GM21737 (cell line): ENCODE measurements at regions not wholly inside any gene's neighbourhood (a gene's known extent, or its start where the extent isn't known, plus 50 kb on each side); places are given as distances from the start of the nearest gene placed in this dataset.
"Not testable (repeated sequence)": the region's sequence is repeated elsewhere in the genome, so short reads cannot be mapped to it uniquely, and the experiment has no call there.

ENCODE experiments used
- ATAC-seq: cut with Tn5 transposase; IDR thresholded peaks from one replicate; pipeline ENCODE4 v1.9.1; 2021; ENCODE audit warnings: mild to moderate bottlenecking, moderate library complexity; ENCODE audit not compliant: unreplicated experiment

GRCh38 chr2:175872721-175873120 lies 129.3 kb downstream of the LNPK start:
- no peak for ATAC-seq

DNA sequence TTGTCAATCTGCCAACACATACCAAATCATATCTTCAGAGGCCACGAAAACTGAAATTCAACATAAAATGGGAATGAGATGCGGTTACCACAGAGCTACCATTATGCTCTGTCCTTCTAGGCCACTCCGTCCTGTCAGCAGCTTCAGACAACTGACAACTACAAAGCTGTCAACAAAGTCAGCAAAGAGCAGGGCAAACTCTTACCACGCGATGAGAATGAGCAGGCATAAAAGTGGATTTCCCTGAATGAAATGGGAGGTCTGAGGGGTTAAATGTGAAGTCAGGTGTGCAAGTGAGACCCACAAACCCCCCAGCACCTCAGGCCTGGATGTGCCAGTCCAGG lies 130.1 kb downstream of the LNPK start:
- no peak for ATAC-seq

- ATAC-seq: no peak
Observed at GRCh38 chr2:175871331-175872004, 130.6 kb downstream of the LNPK start.

GRCh38 chr2:175865716-175866115 lies 136.4 kb downstream of the LNPK start:
- no peak for ATAC-seq

GRCh38 chr2:175864137-175864850 lies 137.8 kb downstream of the LNPK start:
- ATAC-seq: no peak

DNA sequence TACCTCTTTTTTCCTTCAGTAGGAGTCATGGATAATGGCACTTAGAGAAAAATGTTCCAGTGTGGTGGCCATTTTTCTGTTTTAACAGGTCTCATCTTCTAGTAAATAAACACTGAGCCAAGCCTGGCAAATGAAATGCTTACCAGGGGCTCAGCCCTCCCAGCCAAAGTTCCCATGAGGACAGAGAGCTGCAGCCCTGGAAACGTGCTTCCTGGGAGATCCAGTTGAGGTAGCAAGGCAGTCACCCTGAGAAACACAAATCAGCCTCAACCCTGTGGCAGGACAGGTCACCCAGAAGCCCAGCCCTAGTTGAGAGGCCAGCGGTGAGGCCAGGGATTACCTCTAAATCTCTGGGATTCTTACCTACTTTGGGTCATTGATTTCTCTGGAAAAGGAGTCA lies 140.1 kb downstream of the LNPK start:
- no peak for ATAC-seq

DNA sequence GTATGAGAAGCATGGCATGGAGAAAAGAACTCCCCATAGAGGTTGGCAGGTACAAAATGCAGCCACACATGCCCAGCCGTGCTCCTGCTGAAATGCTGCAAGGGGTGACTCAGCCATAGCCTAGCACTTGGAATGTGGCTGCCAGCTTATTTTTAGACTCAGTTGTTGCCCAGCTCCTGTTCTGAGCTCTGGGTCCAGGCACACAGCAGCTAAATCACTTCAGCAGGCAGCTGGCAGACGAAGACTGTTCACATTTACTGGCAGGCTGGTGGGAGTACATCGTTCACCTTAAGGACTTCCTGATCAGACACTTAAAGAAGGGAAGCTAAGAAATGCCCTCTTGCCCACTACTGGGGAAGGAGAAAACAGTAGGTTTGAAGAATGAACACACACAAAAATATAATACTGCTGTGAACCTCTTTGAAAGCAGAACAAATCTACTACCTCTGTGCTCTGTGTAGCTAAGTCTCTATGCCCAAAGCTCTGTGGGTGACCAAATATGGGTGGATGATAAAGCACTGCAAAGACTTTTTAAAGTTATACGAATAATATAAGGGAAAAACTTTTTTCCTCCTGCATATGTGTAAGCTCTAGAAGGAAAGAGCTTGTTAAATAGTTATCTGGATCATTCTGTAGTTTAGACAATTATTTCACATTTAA lies 146.1 kb downstream of the LNPK start:
- ATAC-seq: no peak

- ATAC-seq: no peak
Observed at GRCh38 chr2:175855236-175855635, 146.8 kb downstream of the LNPK start.

DNA sequence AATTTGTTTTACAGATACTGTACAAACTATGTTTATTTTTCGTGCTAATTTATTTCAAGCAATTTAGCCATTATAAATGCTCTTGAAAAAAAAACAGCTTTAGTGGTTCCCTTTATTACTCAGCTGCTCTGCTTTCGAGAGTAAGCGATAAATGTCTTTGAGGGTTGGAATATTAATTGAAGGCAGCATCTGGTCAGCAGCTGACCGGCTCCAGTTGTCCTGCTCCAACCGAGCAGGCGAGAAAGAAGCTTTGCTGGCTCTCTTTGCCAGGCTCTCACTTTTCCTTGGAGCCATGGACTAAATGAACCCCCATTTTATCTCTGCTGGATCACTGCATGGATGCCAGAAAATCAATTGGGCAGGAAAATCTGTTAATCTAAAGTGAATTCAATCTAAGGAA lies 147.4 kb downstream of the LNPK start:
- ATAC-seq: no peak

DNA sequence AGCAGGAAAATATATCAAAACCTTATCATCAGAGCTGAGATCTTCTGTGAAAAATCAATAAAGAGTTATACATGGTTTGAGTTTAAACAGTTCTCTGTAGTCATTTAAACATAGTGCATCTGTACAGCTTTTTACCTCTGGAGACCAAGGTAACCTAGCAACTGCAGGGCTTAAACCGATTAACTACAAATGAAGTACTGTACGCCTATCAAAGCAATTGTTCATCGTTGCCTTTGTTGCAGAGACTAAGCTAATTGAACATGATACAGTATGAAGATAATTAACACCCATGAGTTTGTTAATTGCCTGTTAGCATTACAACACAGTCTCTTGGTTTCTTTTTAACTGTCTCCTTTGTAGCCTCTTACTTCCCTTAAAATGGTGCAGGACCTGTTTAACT lies 147.9 kb downstream of the LNPK start:
- ATAC-seq: no peak

DNA sequence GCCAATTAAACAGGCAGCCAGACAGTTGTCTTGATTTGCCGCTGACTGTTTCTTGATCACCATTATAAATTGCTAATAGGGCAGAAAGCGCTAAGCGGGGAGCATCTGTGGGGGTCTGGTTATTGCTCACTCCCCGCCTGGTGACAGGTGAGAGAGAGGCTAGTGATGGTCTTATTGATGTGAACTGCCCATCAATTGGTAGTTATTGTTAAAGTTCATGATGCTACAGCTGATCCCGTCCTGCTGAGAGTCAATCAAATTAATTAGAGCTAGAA lies 148.5 kb downstream of the LNPK start:
- no peak for ATAC-seq

DNA sequence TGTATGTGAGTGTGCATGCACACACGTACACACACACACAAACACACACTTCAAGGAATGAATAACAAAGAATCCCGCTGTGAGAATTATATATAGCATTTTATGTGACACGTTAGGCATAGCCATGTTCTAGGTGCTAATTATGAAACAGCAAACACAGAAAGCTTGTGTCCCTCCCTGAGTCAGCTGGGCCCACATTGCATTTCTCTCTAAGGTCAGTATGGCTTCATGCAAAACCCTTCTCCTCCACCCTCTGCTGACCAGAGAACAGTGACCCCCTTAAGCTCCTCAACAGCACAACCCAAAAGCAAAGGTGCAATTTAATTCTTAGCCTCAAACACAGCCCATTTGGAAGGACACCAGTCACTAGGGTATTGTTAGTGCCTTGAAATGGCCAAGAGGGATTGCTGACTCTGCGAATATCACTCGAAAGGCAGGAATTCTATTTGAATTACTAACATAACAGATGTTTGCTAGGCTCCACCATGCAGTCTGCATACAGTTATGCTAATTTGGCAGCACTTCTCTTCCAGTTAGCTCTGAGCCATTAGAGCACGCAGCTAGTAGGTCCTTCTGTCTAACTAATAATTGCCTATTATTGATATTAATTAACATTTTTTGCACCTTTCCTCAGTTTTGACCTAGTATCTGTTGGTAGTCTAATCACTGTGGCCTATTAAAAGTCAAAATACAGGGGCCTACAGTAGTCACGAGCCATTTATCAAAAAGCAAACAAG lies 149.0 kb downstream of the LNPK start:
- no peak for ATAC-seq

DNA sequence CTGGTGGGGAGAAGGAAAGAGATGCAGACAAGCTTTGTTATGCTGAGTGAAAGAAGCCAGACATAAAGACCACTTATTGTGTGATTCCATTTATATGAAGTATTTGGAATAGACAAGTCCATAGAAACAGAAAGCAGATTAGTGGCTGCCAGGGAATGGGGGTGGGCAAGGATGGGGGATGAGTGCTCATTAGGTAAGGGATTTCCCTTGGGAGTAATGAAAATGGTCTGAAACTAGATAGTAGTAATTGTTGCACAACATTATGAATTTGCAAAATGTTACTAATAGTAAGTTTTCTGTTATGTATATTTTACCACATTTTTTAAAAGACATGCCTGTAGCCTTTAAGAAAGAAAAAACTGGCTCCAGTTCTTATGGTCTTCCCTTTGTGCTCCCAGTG lies 154.9 kb downstream of the LNPK start:
- no peak for ATAC-seq

DNA sequence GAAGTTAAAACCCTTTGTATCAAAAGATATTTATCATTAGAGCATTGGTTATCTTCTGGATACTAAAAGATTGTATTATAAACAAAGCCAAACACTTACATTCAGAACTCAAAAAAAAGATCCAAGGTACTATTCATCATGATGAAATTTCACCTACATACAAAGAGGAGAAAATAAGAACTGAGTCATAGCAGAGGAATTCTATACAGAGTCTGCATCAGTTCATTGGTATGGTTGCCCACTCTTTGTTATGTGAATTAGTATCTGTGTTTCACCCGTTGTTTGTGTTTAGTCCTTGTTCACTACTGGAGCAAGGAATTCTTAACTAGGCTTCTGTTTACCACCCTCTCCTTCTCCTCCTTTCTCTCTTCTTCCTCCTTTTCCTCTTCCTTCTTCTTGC lies 157.9 kb downstream of the LNPK start:
- ATAC-seq: no peak

DNA sequence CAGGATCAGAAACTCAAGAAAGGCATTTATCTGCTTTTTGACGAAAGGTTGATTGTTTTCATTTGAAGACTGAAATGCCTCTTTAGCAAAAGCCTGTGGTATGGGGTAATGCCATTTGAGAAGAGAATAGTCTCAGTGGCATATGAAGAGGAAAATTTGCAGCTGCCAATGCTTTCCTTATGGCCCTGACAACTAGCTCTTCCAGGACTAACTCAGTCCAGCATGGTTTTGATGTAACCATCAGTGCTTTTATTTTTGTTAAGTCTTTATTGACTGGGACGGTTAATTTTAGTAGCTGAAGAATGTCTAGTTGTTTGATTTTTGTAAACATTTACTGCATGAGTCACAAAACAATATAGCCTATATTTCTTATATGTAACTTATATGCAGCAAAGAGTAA lies 158.4 kb downstream of the LNPK start:
- no peak for ATAC-seq

- ATAC-seq: no peak
Observed at GRCh38 chr2:175842996-175843395, 159.1 kb downstream of the LNPK start.

- not testable (repeated sequence) for ATAC-seq
Observed at GRCh38 chr2:175840765-175841164, 161.3 kb downstream of the LNPK start.

- ATAC-seq: no peak
Observed at GRCh38 chr2:175840256-175840655, 161.8 kb downstream of the LNPK start.

DNA sequence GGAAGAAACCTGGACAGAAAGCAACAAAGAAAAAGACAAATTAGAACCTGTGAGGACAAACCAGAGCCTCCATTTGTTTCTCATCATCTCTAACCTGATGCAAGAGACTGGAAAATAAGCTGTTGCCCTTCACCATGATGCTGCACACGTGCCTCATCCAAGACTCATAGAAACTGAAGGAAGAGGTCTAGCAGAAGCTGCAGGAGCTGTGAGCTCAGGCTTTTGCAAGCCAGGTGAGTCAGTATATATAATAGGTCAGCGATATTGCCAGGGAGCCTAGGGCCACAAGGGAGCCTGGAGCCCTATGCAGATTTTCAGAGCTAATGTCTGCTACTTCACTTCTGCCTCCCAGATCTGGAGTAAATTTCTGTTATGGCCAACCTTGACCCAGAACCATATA lies 163.1 kb downstream of the LNPK start:
- ATAC-seq: no peak

DNA sequence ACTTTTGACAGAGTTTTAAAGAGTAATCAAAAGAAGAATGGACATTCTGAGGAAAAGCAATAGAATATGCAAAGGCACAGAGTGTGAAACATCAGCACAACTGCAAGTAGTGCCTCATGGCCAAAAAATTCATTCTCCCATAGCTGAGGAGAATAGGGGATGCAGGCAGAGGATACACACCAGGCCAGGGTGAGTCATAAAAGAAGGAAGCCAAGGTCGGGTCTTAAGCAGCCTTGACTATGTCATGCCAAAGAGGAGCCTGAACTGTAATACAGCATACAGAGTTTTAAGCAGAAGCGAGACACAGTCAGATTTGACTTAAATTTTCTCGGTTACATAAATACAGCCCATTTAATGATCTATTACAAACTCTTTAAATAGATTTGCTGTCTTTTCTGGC lies 165.0 kb downstream of the LNPK start:
- ATAC-seq: no peak

DNA sequence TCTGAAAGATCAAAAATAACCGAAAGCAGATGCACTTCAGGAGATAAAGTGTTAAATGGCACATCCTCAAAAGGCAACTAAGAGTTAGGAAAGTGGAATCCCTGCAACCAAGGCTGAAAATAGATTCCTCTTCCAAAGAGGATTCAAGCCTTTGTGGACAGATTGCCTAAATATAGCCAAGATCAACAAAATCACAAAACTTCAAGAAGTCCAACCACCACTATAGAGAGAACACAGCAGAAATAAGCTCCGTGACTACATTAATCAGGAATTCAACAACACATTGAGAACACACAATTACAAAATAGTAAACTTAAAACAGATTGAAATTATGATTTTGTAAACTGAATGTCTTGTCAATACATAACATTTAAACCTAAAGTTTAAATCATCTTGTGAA lies 165.7 kb downstream of the LNPK start:
- no peak for ATAC-seq

GRCh38 chr2:175834477-175834876 lies 167.6 kb downstream of the LNPK start:
- no peak for ATAC-seq
